Endothelial cell of umbilical vein (primary cell): ENCODE measurements at regions not wholly inside any gene's neighbourhood (a gene's known extent, or its start where the extent isn't known, plus 50 kb on each side); places are given as distances from the start of the nearest gene placed in this dataset.

ENCODE experiments used
- BruUV-seq: library from RNA; stranded (reverse); fragments of 400-500 nt; replicated peaks from 2 replicates; lab custom pipeline; 2021; lab: Mats Ljungman, UMichigan
- CTCF ChIA-PET: fragments of 300-600, 350-600 bp; sonication (Branson Sonifier 250); formaldehyde crosslinking; loops from one replicate; lab custom pipeline; 2021; ENCODE audit warnings: antibody characterized with exemption, inconsistent platforms; lab: Charles Lee
- POLR2A ChIA-PET: fragments of 300-600, 350-600 bp; sonication (Branson Sonifier 250); formaldehyde crosslinking; loops from one replicate; lab custom pipeline; 2021; ENCODE audit warnings: antibody characterized with exemption, inconsistent platforms; lab: Charles Lee
- DNase-seq: peaks from one replicate; pipeline ENCODE4 v3.0.0-alpha.2; 2011; ENCODE audit warnings: low read depth, low spot score
- FAIRE-seq: peaks from 2 replicates; lab custom pipeline; 2011; peaks lifted over from hg19 to GRCh38; lab: Jason Lieb, UNC
- H2AFZ ChIP-seq: 2 replicates; pipeline ENCODE4 v1.6.0; 2012; ENCODE audit warnings: low read depth, low read length, control low read depth, inconsistent platforms
- H3K27ac ChIP-seq: 2 replicates; pipeline ENCODE4 v1.5.1; 2011; ENCODE audit warnings: low read depth, mild to moderate bottlenecking, control low read depth, low read length, moderate library complexity; ENCODE audit not compliant: insufficient read depth
- H3K27me3 ChIP-seq, 2 experiments: 2 replicates each; pipeline versions ENCODE4 v1.6.0 to v1.6.1; 2011; ENCODE audit warnings: low read length in 2 of 2, mixed read lengths in 1 of 2; ENCODE audit not compliant: control insufficient read depth in 2 of 2, insufficient read depth in 2 of 2
- H3K36me3 ChIP-seq, 2 experiments: 2 replicates in 1 of 2; 3 replicates in 1 of 2; pipeline ENCODE4 v1.5.1; 2011; ENCODE audit warnings: low read length in 2 of 2, mild to moderate bottlenecking in 1 of 2, moderate library complexity in 1 of 2; ENCODE audit not compliant: control insufficient read depth in 2 of 2, insufficient read depth in 2 of 2; ENCODE audit errors: extremely low read depth in 1 of 2
- H3K4me1 ChIP-seq: 3 replicates; pipeline ENCODE4 v1.5.1; 2011; ENCODE audit warnings: mild to moderate bottlenecking, low read length; ENCODE audit not compliant: control insufficient read depth, insufficient read depth; ENCODE audit errors: extremely low read depth
- H3K4me2 ChIP-seq: 2 replicates; pipeline ENCODE4 v1.6.1; 2011; ENCODE audit warnings: low read length, control low read depth, mixed read lengths; ENCODE audit not compliant: insufficient read depth
- H3K4me3 ChIP-seq, 3 experiments: fragments of 200-600 bp in 1 of 3; sonication (generic), shearing (Covaris generic) in 1 of 3; replicated peaks in 1 of 3; 2 replicates each; pipeline ENCODE4 v1.5.1; 2011 to 2016; ENCODE audit warnings: control low read depth in 3 of 3, low read length in 3 of 3, mild to moderate bottlenecking in 2 of 3, inconsistent platforms in 1 of 3, low read depth in 1 of 3, moderate library complexity in 1 of 3; ENCODE audit not compliant: insufficient read depth in 1 of 3
- H3K79me2 ChIP-seq: 2 replicates; pipeline ENCODE4 v1.6.0; 2012; ENCODE audit warnings: low read length, inconsistent platforms; ENCODE audit not compliant: control insufficient read depth, insufficient read depth
- H3K9ac ChIP-seq: replicated peaks from 2 replicates; pipeline ENCODE3; 2011; ENCODE audit warnings: low read length, control low read depth; ENCODE audit not compliant: insufficient read depth; ENCODE audit errors: extremely low read depth
- H3K9me1 ChIP-seq: replicated peaks from 3 replicates; pipeline ENCODE4 v1.6.0; 2011; ENCODE audit warnings: mild to moderate bottlenecking, low read length; ENCODE audit not compliant: control insufficient read depth, insufficient read depth; ENCODE audit errors: extremely low read depth
- H3K9me3 ChIP-seq: replicated peaks from 2 replicates; pipeline ENCODE4 v1.5.1; 2012; ENCODE audit warnings: low read length, inconsistent platforms; ENCODE audit not compliant: control insufficient read depth, insufficient read depth
- H4K20me1 ChIP-seq: replicated peaks from 2 replicates; pipeline ENCODE3; 2011; ENCODE audit warnings: mild to moderate bottlenecking, low read length; ENCODE audit not compliant: control insufficient read depth, insufficient read depth; ENCODE audit errors: extremely low read depth
- CTCF ChIP-seq, 2 donors: IDR thresholded peaks; 1 replicate in 1 of 2; 2 replicates in 1 of 2; pipeline ENCODE4 v1.5.1; 2011; ENCODE audit warnings: low read length in 2 of 2, mild to moderate bottlenecking in 2 of 2, moderate library complexity in 2 of 2, control low read depth in 1 of 2, inconsistent platforms in 1 of 2, low read depth in 1 of 2; ENCODE audit not compliant: insufficient read depth in 1 of 2; ENCODE audit errors: extremely low read depth in 1 of 2
- EZH2 ChIP-seq: IDR thresholded peaks from 2 replicates; pipeline ENCODE4 v1.6.1; 2012; ENCODE audit warnings: borderline replicate concordance, low read depth, mild to moderate bottlenecking, moderate library complexity, low read length, inconsistent platforms; ENCODE audit not compliant: severe bottlenecking
- FOS ChIP-seq: IDR thresholded peaks from 2 replicates; pipeline ENCODE4 v1.6.1; 2011; ENCODE audit warnings: mild to moderate bottlenecking, low read length, moderate library complexity, borderline replicate concordance; ENCODE audit not compliant: insufficient read depth
- GATA2 ChIP-seq: IDR thresholded peaks from 2 replicates; pipeline ENCODE4 v1.7.0; 2011; ENCODE audit warnings: low read depth, mild to moderate bottlenecking, moderate library complexity, mixed read lengths, low read length; ENCODE audit not compliant: insufficient read length, insufficient read depth
- JUN ChIP-seq: IDR thresholded peaks from 2 replicates; pipeline ENCODE4 v1.6.1; 2011; ENCODE audit warnings: borderline replicate concordance, low read depth; ENCODE audit not compliant: insufficient read length, insufficient read depth
- MAX ChIP-seq: IDR thresholded peaks from 2 replicates; pipeline ENCODE4 v1.6.1; 2011; ENCODE audit not compliant: insufficient read depth, insufficient read length
- MYC ChIP-seq: IDR thresholded peaks from one replicate; pipeline ENCODE4 v1.6.1; 2011; ENCODE audit warnings: mild to moderate bottlenecking, low read depth, low read length
- POLR2A ChIP-seq: IDR thresholded peaks from 2 replicates; pipeline ENCODE4 v1.6.1; 2012; ENCODE audit warnings: low read depth, mild to moderate bottlenecking, control low read depth, low read length
- POLR2AphosphoS5 ChIP-seq: IDR thresholded peaks from 2 replicates; pipeline ENCODE4 v1.6.1; 2012; ENCODE audit warnings: low read depth, mild to moderate bottlenecking, control low read depth, low read length, moderate library complexity; ENCODE audit not compliant: insufficient read depth
- dilution Hi-C: fragments of 300-500 bp; cut with MboI; formaldehyde crosslinking; loops from one replicate; pipeline ENCODE4 v1.15.0; 2019; ENCODE audit warnings: low sequenced_read_pairs; ENCODE audit not compliant: extremely low pct_ligation_motif_present
- intact Hi-C: fragments of 100-400 bp; cut with micrococcal nuclease; formaldehyde crosslinking; loops from one replicate; pipeline ENCODE4 v1.10.0; 2022

GRCh38 chr9:135009051-135009560 lies 78.4 kb upstream of the OLFM1 start:
- intact Hi-C loops (no loop called here), dilution Hi-C loops (no loop called here)
- H3K36me3 ChIP-seq: no peaks in the 10 kb centered on the region
- no peak for DNase-seq
- H3K4me1 ChIP-seq: no peaks in the 10 kb centered on the region
- no peaks in the 10 kb centered on the region for H3K9me3 ChIP-seq
- H3K9me1 ChIP-seq: no peaks in the 10 kb centered on the region
- BruUV-seq: no TSS peak
- H4K20me1 ChIP-seq: no peaks in the 10 kb centered on the region
- H2AFZ ChIP-seq: no peak overlapping the region
- no peak overlapping the region for H3K4me3 ChIP-seq
- H3K27ac ChIP-seq: no peak overlapping the region
- POLR2A ChIA-PET: no interaction called here
- TF ChIP-seq FOS (no peak), JUN (no peak), CTCF (IDR thresholded peaks at IDR 0.05; ENCODE audit: extremely low read depth in 1 of 2, insufficient read depth in 1 of 2, low read depth in 1 of 2, low read length in 2 of 2) (no peak), EZH2 (no peak)
- no peak overlapping the region for H3K9ac ChIP-seq
- CTCF ChIA-PET: no interaction called here
- no peaks in the 10 kb centered on the region for H3K79me2 ChIP-seq
- H3K27me3 ChIP-seq: no peaks in the 10 kb centered on the region
- H3K4me2 ChIP-seq: no peak overlapping the region
- no peak for FAIRE-seq

GRCh38 chr9:135009794-135010585 lies 77.5 kb upstream of the OLFM1 start:
- dilution Hi-C loops: no loop called here
- no peak for FAIRE-seq

More at GRCh38 chr9:135009794-135010585, 77.5 kb upstream of the OLFM1 start:
- ChIA-PET CTCF (no interaction called here), POLR2A (no interaction called here)
- Histone ChIP-seq H2AFZ (no peak overlapping the region), H3K27me3 (no peaks in the 10 kb centered on the region), H3K79me2 (no peaks in the 10 kb centered on the region), H3K4me2 (no peak overlapping the region), H3K4me3 (no peak overlapping the region), H3K36me3 (no peaks in the 10 kb centered on the region), H4K20me1 (no peaks in the 10 kb centered on the region), H3K9me3 (no peaks in the 10 kb centered on the region), H3K9me1 (no peaks in the 10 kb centered on the region), H3K4me1 (no peaks in the 10 kb centered on the region), H3K27ac (no peak overlapping the region), H3K9ac (no peak overlapping the region)
- no TSS peak for BruUV-seq
- no peak for DNase-seq
- intact Hi-C loops: no loop called here
- TF ChIP-seq POLR2A: no peak
- no peak for TF ChIP-seq FOS
- TF ChIP-seq JUN: no peak
- TF ChIP-seq EZH2: no peak
- no peak for TF ChIP-seq MAX
- TF ChIP-seq CTCF (IDR thresholded peaks at IDR 0.05; ENCODE audit: extremely low read depth in 1 of 2, insufficient read depth in 1 of 2, low read depth in 1 of 2, low read length in 2 of 2): no peak
- TF ChIP-seq MYC: no peak
- TF ChIP-seq POLR2AphosphoS5: no peak
- TF ChIP-seq GATA2: no peak
